ENCODE measurements at regions not wholly inside any gene's neighbourhood (a gene's known extent, or its start where the extent isn't known, plus 50 kb on each side); places are given as distances from the start of the nearest gene placed in this dataset.

DNA sequence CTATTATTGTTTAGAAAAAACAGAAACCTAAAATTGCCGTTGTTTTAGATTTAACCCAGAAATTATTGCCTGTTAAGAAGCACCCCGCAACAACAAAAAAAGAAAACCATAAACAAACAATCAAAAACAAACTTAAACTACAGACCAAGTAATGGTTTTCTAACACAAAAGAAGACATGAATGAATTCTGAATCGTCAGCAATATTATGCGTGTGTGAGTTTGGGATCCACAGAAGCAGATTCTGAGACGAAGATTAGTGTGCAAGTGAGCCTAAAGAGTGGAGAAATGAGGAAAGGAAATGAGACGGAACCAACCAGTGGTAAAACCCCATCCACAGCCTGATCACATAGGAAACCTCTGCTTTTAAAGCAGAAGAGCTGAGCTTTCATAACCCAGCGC is 1514.9 kb upstream of the PIK3C3 start:
- no peak for TF ChIP-seq Cebpa-rat (IDR thresholded peaks at IDR 0.05)
- no peaks in the 10 kb centered on the region for H3K36me3 ChIP-seq
- no peak overlapping the region for H3K4me2 ChIP-seq
- H3K27ac ChIP-seq = no peak overlapping the region
- H4K20me1 ChIP-seq = no peaks in the 10 kb centered on the region
- H3K9ac ChIP-seq = no peak overlapping the region
- H3K4me1 ChIP-seq = no peaks in the 10 kb centered on the region
- H3K27me3 ChIP-seq = no peaks in the 10 kb centered on the region
- no peak overlapping the region for H3K4me3 ChIP-seq
- H3K9me3 ChIP-seq = no peaks in the 10 kb centered on the region

DNA sequence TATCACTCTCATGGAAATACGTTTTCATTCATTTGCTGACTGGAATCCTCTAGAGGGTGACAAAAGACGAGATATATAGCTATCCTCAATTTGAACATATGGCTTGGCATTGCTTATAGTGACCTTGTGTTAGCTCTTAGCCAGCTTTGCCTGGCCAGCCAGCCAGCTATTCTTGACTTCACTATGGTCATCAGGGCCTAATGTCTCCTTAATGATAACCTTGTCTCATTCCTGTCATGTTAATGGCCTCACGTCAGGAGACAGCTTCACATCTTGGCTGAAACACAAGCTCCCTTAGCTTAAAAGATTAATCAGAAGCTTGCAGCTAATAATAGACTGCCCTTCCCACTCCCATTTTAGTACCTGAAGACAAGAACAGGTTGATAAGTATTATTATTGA is 1517.5 kb upstream of the PIK3C3 start:
- no peaks in the 10 kb centered on the region for H4K20me1 ChIP-seq
- no peaks in the 10 kb centered on the region for H3K27me3 ChIP-seq
- H3K36me3 ChIP-seq = no peaks in the 10 kb centered on the region
- no peak overlapping the region for H3K4me2 ChIP-seq
- H3K27ac ChIP-seq = no peak overlapping the region
- H3K9ac ChIP-seq = no peak overlapping the region
- H3K4me3 ChIP-seq = no peak overlapping the region
- no peak for TF ChIP-seq Cebpa-rat (IDR thresholded peaks at IDR 0.05)
- no peaks in the 10 kb centered on the region for H3K4me1 ChIP-seq
- no peaks in the 10 kb centered on the region for H3K9me3 ChIP-seq

DNA sequence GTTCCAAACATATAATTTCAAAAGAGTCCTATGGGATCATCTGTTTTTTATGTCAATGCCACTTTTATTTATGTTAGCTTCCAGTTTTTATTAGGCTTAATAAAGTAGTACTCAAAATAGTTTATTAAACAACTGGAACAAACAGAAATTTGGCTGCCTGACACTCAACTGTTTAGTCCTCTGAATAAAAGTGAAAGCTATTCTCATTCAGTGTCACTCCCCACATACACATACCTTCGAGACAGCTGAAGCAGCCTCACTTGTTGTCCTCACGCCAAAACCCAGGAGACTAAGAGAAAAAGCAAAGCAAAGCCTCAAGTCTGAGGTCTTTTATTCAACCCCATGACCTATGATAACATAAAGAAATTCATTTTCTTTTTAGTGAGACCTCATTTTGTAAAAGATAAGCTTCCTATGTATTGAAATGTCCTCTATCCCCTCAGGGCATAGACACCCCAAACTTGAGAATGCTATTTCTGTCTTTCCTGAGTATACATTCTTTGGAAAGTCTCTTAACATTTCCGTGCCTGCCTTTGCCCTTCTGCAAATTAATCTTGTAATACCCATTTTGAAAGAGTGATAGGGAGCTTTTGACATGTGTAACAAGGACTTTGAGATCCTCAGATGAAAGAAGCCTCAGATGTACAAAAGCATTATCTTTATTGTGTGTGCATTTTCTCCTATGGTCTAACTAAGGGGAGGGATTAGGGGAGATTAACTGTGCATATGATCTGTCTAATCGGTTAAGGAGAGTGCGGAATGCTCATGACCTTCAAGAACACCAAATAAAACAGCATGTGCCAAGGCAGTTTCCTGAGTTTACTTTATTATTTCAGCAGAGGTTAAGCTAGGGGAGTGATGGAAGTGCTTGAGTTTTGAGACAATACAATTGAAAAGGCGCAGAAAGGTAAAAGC is 1523.7 kb upstream of the PIK3C3 start:
- H3K4me2 ChIP-seq = no peak overlapping the region
- no peaks in the 10 kb centered on the region for H3K36me3 ChIP-seq
- no peak overlapping the region for H3K27ac ChIP-seq
- TF ChIP-seq Cebpa-rat (IDR thresholded peaks at IDR 0.05) = no peak
- no peaks in the 10 kb centered on the region for H3K4me1 ChIP-seq
- no peaks in the 10 kb centered on the region for H4K20me1 ChIP-seq
- H3K9ac ChIP-seq = no peak overlapping the region
- H3K4me3 ChIP-seq = no peak overlapping the region
- no peaks in the 10 kb centered on the region for H3K27me3 ChIP-seq
- no peaks in the 10 kb centered on the region for H3K9me3 ChIP-seq

DNA sequence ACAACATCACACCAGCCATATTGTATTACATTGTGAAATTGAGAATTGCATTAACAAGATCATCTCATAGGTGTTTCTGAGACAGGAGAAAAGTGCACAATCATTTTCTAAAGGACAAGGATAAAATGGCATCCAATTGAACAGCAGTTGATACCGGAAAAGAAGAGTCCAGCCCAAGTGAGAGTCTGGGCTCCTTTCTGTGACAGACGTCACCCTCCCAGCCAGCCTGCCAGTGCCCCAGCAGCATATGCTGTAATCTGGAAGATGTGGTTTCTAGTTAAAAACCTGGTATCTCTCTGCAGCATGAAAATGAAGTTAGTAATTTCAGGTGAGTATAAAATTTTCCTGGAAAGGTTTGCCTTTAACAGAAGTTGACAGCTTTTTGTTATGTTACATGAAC is 1531.7 kb upstream of the PIK3C3 start:
- Histone ChIP-seq H3K4me1 (no peaks in the 10 kb centered on the region), H3K27me3 (no peaks in the 10 kb centered on the region), H3K9me3 (no peaks in the 10 kb centered on the region), H3K27ac (no peak overlapping the region), H4K20me1 (no peaks in the 10 kb centered on the region), H3K36me3 (no peaks in the 10 kb centered on the region), H3K4me3 (no peak overlapping the region), H3K4me2 (no peak overlapping the region), H3K9ac (no peak overlapping the region)
- TF ChIP-seq Cebpa-rat (IDR thresholded peaks at IDR 0.05) = no peak

DNA sequence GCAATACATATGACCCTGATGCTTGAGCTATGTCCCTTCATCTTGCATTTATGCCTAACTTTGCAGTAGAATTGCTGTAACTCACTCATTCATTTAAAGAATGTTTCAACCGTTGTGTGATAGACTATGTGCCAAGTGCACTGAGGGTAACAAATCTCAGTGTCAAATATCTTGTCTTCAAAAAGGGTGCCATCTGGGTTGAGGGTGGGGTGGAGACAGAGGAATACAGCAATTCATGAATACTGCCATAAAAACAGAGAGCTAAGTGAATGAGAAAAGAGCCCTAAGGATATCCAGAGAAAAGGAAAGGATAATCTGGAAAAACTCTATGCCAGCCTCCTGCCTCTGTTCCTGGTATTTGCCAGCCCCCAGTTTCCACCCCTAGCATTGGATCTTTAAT is 1534.4 kb upstream of the PIK3C3 start:
- Histone ChIP-seq H3K27me3 (no peaks in the 10 kb centered on the region), H3K9me3 (no peaks in the 10 kb centered on the region), H3K4me3 (no peak overlapping the region), H3K36me3 (no peaks in the 10 kb centered on the region), H3K9ac (no peak overlapping the region), H3K4me2 (no peak overlapping the region), H4K20me1 (no peaks in the 10 kb centered on the region), H3K27ac (no peak overlapping the region), H3K4me1 (no peaks in the 10 kb centered on the region)
- TF ChIP-seq Cebpa-rat (IDR thresholded peaks at IDR 0.05) = no peak

DNA sequence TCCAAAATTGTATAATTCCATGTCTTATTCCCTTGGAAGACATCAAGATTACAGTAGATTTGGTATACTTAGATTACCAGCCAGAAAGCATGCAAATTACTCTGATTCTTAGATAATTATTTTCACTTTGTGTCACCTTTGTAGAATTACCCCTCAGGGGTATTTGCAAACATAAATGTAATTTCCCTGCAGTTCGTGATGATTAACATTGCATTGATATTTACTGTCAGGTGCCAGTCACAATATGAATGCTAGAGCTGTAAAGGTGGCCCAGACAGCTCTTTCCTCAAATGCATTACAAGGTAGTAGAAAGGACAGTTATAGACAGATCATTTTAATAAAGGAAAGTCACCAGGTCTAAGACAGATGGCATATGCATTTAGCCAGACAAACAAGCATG is 1537.5 kb upstream of the PIK3C3 start:
- H3K27me3 ChIP-seq = no peaks in the 10 kb centered on the region
- TF ChIP-seq Cebpa-rat (IDR thresholded peaks at IDR 0.05) = no peak
- no peak overlapping the region for H3K27ac ChIP-seq
- H3K9me3 ChIP-seq = no peaks in the 10 kb centered on the region
- no peak overlapping the region for H3K4me2 ChIP-seq
- peaks cover 9% of the 10 kb centered on the region for H3K4me1 ChIP-seq
- H3K9ac ChIP-seq = no peak overlapping the region
- H3K4me3 ChIP-seq = no peak overlapping the region
- no peaks in the 10 kb centered on the region for H4K20me1 ChIP-seq
- no peaks in the 10 kb centered on the region for H3K36me3 ChIP-seq

DNA sequence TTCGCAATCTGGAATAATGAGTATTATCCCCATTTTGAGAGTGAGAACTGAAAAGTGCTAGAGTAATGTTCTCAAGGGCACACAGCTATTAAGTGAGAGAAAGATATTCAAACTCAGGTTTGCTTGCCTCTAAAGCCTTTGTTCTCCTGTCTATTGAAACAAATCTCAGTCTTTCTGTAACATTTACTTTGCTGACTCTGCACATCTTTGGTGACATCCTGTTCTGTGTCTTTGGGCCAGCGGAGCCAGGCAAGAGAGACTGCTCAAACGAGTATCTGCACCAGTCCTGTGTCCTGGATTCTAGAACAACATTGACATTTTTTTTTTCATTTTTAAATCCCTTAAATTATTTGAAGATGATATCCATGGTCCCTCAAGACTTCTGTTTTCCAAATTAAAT is 1539.2 kb upstream of the PIK3C3 start:
- H3K9me3 ChIP-seq = no peaks in the 10 kb centered on the region
- no peak overlapping the region for H3K9ac ChIP-seq
- H4K20me1 ChIP-seq = no peaks in the 10 kb centered on the region
- H3K27me3 ChIP-seq = no peaks in the 10 kb centered on the region
- H3K36me3 ChIP-seq = no peaks in the 10 kb centered on the region
- H3K27ac ChIP-seq = no peak overlapping the region
- no peak for TF ChIP-seq Cebpa-rat (IDR thresholded peaks at IDR 0.05)
- H3K4me2 ChIP-seq = no peak overlapping the region
- H3K4me1 ChIP-seq = peaks cover 9% of the 10 kb centered on the region
- H3K4me3 ChIP-seq = no peak overlapping the region

DNA sequence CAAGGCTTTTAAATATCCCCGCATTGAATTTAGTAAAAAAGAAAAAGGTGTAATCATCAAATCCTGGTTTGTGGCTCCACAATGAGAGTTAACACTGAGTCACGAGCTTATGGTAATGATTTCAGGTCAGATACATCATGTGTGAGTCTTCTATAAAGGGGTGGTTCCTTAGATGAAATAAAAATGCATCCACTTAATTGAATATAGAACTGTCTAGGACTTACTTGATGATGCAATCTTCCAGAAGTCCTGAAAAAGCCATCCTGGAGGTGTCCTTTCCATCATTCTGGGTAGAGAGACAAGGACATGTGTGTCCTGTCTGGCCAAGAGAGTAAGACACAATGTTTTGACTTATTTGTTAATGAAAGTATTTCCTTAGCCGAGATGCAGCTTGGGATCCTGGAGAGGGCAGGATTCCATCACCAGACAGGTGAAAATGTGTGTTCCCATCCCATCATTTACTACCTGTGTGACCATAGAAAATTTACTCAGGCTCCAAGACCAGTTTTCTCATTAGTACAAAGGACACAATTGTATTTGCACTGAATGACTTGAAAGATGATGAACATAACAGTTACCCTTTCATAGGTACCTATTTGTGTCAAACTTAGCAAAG is 1539.8 kb upstream of the PIK3C3 start:
- H3K4me1 ChIP-seq = peaks cover 9% of the 10 kb centered on the region
- no peak overlapping the region for H3K27ac ChIP-seq
- TF ChIP-seq Cebpa-rat (IDR thresholded peaks at IDR 0.05) = no peak
- H3K9ac ChIP-seq = no peak overlapping the region
- H3K27me3 ChIP-seq = no peaks in the 10 kb centered on the region
- no peak overlapping the region for H3K4me2 ChIP-seq
- H4K20me1 ChIP-seq = no peaks in the 10 kb centered on the region
- no peaks in the 10 kb centered on the region for H3K9me3 ChIP-seq
- H3K36me3 ChIP-seq = no peaks in the 10 kb centered on the region
- no peak overlapping the region for H3K4me3 ChIP-seq

DNA sequence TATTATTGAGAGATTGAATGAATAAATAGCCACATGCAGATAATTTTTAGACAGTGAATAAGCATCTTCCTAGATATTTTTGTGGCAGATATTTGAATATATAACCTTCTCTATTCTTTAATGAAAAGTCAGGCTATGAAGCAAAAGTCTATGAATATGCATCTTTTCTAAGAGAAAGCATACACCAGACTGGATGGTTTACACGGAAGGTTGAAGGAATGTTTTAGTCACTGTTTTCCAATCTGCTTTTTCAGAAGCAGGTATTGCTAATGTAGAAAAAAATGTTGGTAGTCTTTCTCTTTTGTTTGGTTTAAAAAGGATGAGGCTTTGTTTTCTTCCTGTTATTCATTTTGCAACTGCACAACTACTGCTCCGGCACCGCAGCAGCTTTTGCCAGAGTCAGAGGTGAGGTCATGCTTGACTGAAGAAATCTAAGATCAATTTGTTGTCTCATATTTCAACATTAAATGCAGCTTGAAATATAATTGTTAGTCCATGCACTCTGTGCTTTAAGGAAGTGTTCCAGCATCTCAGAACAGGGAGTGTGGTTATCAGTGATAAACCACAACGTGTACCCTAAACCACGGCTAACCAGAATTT is 1540.8 kb upstream of the PIK3C3 start:
- Histone ChIP-seq H3K36me3 (no peaks in the 10 kb centered on the region), H3K27ac (no peak overlapping the region), H3K27me3 (no peaks in the 10 kb centered on the region), H3K4me3 (no peak overlapping the region), H4K20me1 (no peaks in the 10 kb centered on the region), H3K4me1 (peaks cover 9% of the 10 kb centered on the region), H3K9me3 (no peaks in the 10 kb centered on the region), H3K4me2 (no peak overlapping the region), H3K9ac (no peak overlapping the region)
- TF ChIP-seq Cebpa-rat (IDR thresholded peaks at IDR 0.05) = no peak

DNA sequence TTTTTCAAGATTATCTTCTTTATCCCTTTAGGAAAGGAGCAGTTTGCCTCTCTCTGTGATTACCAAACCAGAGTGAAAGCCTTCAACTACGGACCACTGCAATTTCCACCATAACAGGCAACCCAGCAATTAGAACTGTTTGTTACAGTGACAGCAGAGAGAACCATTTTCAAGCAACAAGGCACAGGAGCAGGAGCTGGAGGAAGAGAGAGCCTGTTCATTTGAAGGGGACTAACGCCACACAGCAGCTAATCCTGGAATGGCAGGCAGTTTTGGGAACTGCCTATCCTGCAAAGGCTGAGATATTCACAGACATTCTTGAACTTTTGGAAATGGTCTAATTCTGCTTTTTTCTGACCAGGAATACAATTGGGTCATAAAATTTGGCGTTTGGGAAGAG is 1541.9 kb upstream of the PIK3C3 start:
- Histone ChIP-seq H3K9ac (no peak overlapping the region), H3K9me3 (no peaks in the 10 kb centered on the region), H3K27me3 (no peaks in the 10 kb centered on the region), H3K36me3 (no peaks in the 10 kb centered on the region), H3K27ac (no peak overlapping the region), H3K4me1 (peaks cover 9% of the 10 kb centered on the region), H3K4me3 (no peak overlapping the region), H3K4me2 (no peak overlapping the region), H4K20me1 (no peaks in the 10 kb centered on the region)
- no peak for TF ChIP-seq Cebpa-rat (IDR thresholded peaks at IDR 0.05)
